ENCODE measurements at regions not wholly inside any gene's neighbourhood (a gene's known extent, or its start where the extent isn't known, plus 50 kb on each side); places are given as distances from the start of the nearest gene placed in this dataset.

DNA sequence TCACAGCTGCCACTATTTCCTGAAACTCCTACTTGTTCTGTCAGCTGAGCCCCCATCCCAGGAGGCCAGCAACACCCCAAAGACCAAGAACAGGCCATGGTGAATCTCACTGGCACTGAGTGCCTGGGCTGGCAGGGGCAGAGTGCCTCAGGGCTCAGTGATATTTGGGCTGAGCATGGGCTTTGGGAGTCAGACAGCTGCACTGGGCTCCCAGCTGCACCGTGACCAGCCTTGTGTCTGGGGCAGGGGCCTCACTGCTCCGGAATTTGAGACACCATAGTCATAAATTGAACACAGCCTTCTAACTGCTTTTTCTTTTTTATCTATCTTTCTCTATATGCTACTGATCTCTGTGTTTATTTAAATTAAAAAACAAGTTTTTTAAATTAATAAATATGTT, 1744.2 kb downstream of the TP53TG3F start:
- POLR2A ChIA-PET, result no interaction called here
- Histone ChIP-seq H3K9me1 (ENCODE audit: control insufficient read depth, insufficient read depth, low read length) (no peaks in the 10 kb centered on the region), H3K27me3 (ENCODE audit: control insufficient read depth in 2 of 2, insufficient read depth in 2 of 2, low read length in 2 of 2) (no peaks in the 10 kb centered on the region), H3K9me3 (replicated peaks; ENCODE audit: control insufficient read depth, insufficient read depth, low read depth, low read length) (no peaks in the 10 kb centered on the region), H2AFZ (ENCODE audit: low read depth, low read length) (no peak overlapping the region), H3K36me3 (ENCODE audit: control insufficient read depth, insufficient read depth, low read length) (no peaks in the 10 kb centered on the region), H4K20me1 (replicated peaks; ENCODE audit: control insufficient read depth, insufficient read depth, low read length) (no peaks in the 10 kb centered on the region), H3K4me3 (no peak overlapping the region), H3K4me1 (replicated peaks in 1 of 2; ENCODE audit: control insufficient read depth in 2 of 2, insufficient read depth in 2 of 2, low read length in 2 of 2) (no peaks in the 10 kb centered on the region), H3K27ac (ENCODE audit: extremely low read depth, low read depth, low read length) (no peak overlapping the region), H3K79me2 (ENCODE audit: control insufficient read depth, insufficient read depth, low read length) (no peaks in the 10 kb centered on the region), H3K9ac (ENCODE audit: insufficient read depth in 1 of 2, low read depth in 2 of 2, low read length in 2 of 2) (no peak overlapping the region), H3K4me2 (ENCODE audit: insufficient read depth, low read length) (no peak overlapping the region)
- CTCF ChIA-PET (ENCODE audit: low intra/inter-chr PET ratio), result no interaction called here
- FAIRE-seq, result no peak
- no peak for TF ChIP-seq SMAD2 (IDR thresholded peaks at IDR 0.05; ENCODE audit: low read depth, low read length)
- TF ChIP-seq PTTG1 (tag; IDR thresholded peaks at IDR 0.05; ENCODE audit: low read depth), result no peak
- TF ChIP-seq ZNF699 (CRISPR knock-in tag; IDR thresholded peaks at IDR 0.05; ENCODE audit: insufficient replicate concordance), result no peak
- TF ChIP-seq CREB1 (IDR thresholded peaks at IDR 0.05), result no peak
- no peak for TF ChIP-seq CREB1 (CRISPR knock-in tag; IDR thresholded peaks at IDR 0.05)
- TF ChIP-seq ZNF766 (CRISPR knock-in tag; conservative IDR thresholded peaks at IDR 0.05), result no peak
- no peak for TF ChIP-seq ETV1 (tag; conservative IDR thresholded peaks at IDR 0.05; ENCODE audit: low read depth)
- intact Hi-C loops (cut with micrococcal nuclease) (no loop called here), in situ Hi-C loops (cut with MboI) (no loop called here)
- BruUV-seq (replicated peaks), result no TSS peak
- no peak for DNase-seq (ENCODE audit: extremely low read depth in 1 of 4, low spot score in 3 of 4)
- no peak for ATAC-seq
- 0% methylated on average over 2 of the region's 2 CpGs for WGBS (ENCODE audit: insufficient coverage, low coverage, missing lambda C conversion rate)

All from K562 (cell line).